BJ (cell line): ENCODE measurements at regions not wholly inside any gene's neighbourhood (a gene's known extent, or its start where the extent isn't known, plus 50 kb on each side); places are given as distances from the start of the nearest gene placed in this dataset.

Experiments
- CTCF ChIA-PET: fragments of 350-600 bp; formaldehyde crosslinking; extraction: SDS; loops from one replicate; lab custom pipeline; 2021; ENCODE audit warnings: antibody characterized with exemption, inconsistent platforms; lab: Yijun Ruan, JAX
- POLR2A ChIA-PET: fragments of 300-600 bp; sonication (Branson Sonifier 250); formaldehyde crosslinking; extraction: SDS; loops from one replicate; lab custom pipeline; 2021; ENCODE audit warnings: antibody characterized with exemption; lab: Charles Lee
- DNase-seq: peaks from one replicate; pipeline ENCODE4 v3.0.0-alpha.2; 2011; ENCODE audit warnings: low read depth
- H3K27me3 ChIP-seq: 2 replicates; pipeline ENCODE4 v1.6.0; 2011; ENCODE audit warnings: low read length; ENCODE audit not compliant: control insufficient read depth, insufficient read depth
- H3K36me3 ChIP-seq: 2 replicates; pipeline ENCODE4 v1.5.1; 2011; ENCODE audit warnings: low read length; ENCODE audit not compliant: control insufficient read depth, insufficient read depth
- H3K4me3 ChIP-seq: 2 replicates; pipeline ENCODE4 v1.5.1; 2011; ENCODE audit warnings: low read depth, mild to moderate bottlenecking, control low read depth, low read length
- TF ChIP-seq, protein P1 (sequence below): IDR thresholded peaks from 2 replicates; pipeline ENCODE4 v1.5.1; 2011; ENCODE audit warnings: low read depth, mild to moderate bottlenecking, control low read depth, inconsistent platforms, low read length, moderate library complexity; ENCODE audit not compliant: insufficient read depth

DNA sequence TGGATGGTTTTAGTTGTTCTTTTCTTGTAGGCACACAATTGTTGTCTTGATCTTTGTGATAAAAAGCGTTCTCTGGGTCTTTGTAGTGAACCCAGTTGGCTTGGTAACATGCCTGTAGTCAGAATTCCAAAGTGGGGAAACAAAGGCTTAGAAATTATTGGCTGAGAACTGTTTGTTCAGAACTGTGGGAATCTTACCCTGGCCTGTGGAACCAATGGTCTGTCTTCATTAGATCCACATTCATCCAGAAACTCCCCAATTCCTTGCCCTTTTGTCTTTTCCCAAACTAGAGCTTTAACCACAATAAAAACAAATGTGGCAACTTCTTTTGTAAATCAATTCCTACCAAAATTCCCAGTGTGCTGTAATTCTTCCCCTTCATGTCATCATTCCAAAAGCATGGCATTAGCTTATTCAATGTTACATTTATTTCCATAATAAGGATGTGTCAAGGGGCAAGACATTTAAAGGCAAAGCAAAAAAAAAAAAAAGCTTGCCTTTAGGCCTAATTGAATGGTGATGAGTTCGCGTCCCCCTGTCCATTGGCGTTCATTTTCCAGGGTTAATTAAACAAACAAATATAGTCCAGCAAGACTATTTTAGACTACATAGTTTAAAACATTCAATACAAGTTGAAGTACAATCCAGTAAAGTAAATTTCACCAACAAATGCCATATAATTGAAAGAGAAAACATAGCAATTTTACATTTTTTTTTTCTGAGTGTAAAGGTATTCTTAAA is 249.8 kb upstream of the ZNF608 start:
- Histone ChIP-seq H3K27me3 (no peaks in the 10 kb centered on the region), H3K36me3 (no peaks in the 10 kb centered on the region), H3K4me3 (no peak overlapping the region)
- no peak for DNase-seq
- POLR2A ChIA-PET, result interaction anchor here (0.5 kb wide), 1 partner anchor 416 kb away, joined by 7 read pairs; no protein-coding TSS in a partner anchor
- TF ChIP-seq, protein P1, sequence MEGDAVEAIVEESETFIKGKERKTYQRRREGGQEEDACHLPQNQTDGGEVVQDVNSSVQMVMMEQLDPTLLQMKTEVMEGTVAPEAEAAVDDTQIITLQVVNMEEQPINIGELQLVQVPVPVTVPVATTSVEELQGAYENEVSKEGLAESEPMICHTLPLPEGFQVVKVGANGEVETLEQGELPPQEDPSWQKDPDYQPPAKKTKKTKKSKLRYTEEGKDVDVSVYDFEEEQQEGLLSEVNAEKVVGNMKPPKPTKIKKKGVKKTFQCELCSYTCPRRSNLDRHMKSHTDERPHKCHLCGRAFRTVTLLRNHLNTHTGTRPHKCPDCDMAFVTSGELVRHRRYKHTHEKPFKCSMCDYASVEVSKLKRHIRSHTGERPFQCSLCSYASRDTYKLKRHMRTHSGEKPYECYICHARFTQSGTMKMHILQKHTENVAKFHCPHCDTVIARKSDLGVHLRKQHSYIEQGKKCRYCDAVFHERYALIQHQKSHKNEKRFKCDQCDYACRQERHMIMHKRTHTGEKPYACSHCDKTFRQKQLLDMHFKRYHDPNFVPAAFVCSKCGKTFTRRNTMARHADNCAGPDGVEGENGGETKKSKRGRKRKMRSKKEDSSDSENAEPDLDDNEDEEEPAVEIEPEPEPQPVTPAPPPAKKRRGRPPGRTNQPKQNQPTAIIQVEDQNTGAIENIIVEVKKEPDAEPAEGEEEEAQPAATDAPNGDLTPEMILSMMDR, result no peak
- CTCF ChIA-PET, result interaction anchor here (0.7 kb wide), 1 partner anchor 1615 kb away, joined by 3 read pairs; no protein-coding TSS in a partner anchor

DNA sequence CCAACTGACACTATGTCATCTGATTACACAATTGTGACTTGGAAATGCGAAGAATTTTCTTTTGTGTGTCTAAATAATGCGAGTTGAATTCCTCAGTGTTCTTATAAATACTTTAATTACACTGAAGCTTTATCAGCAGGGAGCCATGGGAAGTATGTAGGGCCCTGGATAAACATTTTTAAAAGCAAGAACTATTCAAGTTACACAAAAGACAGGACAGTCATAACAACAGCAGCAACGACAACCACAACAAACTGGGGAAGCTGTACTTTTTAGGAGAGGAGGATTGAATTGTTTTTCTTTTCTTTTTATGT is 250.3 kb upstream of the ZNF608 start:
- ChIA-PET CTCF (interaction anchor here (0.7 kb wide), 1 partner anchor 1615 kb away, joined by 3 read pairs; no protein-coding TSS in a partner anchor), POLR2A (interaction anchor here (0.5 to 0.6 kb wide), 2 partner anchors 415 to 1898 kb away, joined by 4 to 7 read pairs; no protein-coding TSS in a partner anchor)
- TF ChIP-seq, protein P1, result no peak
- Histone ChIP-seq H3K36me3 (no peaks in the 10 kb centered on the region), H3K4me3 (no peak overlapping the region), H3K27me3 (no peaks in the 10 kb centered on the region)
- no peak for DNase-seq

DNA sequence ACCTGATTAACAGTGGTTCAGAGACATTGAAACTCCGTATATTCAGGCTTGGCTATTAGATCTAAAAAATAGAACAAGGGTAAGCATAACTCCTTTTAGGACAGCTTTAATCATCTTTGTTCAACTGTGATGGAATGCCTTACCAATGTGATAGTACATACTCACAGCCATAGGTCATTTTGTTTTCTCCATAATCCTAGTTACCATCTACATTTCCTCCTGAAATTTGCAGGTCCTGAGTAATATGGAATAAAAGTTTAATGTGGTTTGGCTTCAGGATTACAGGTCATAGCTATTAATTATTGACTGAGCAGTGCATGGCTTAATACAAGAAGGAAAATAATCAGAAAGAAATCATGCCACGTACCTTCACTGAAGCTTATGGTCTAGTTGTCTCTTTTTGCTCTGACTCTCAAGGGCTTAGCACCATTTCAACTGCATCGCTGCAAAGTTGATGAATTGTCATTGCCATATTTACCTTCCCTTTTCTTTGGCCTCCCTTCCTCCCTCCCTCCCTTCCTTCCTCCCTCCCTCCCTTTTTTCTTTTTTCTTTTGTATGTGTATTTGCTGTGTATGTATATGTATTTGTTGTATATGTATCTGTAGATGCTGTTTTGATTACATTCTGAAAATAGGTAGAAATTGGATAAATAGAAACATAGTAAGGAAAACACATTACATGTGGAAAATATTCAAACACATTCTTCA is 250.9 kb upstream of the ZNF608 start:
- DNase-seq, result no peak
- Histone ChIP-seq H3K4me3 (no peak overlapping the region), H3K27me3 (no peaks in the 10 kb centered on the region), H3K36me3 (no peaks in the 10 kb centered on the region)
- POLR2A ChIA-PET, result interaction anchor here (0.6 kb wide), 1 partner anchor 1898 kb away, joined by 4 read pairs; no protein-coding TSS in a partner anchor
- TF ChIP-seq, protein P1, result no peak
- CTCF ChIA-PET, result interaction anchor here (0.7 kb wide), 1 partner anchor 1616 kb away, joined by 3 read pairs; no protein-coding TSS in a partner anchor

DNA sequence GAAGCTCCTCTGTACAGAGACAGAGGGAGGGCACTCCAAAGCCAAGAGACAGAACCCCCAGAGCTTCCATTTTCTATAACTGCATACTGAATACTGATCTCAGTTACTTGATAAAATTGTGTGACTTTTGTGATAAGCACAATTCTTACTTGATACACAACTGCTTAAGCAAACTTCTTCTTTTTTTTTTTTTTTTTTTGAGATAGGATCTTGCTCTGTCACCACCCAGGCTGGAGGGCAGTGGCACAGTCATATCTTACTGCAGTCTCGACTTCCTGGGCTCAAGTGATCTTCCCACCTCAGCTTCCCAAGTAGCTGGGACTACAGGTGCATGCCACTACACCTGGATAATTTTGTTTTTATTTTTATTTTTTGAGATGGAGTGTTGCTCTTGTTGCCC is 252.1 kb upstream of the ZNF608 start:
- H3K36me3 ChIP-seq, result no peaks in the 10 kb centered on the region
- ChIA-PET POLR2A (no interaction called here), CTCF (no interaction called here)
- no peak overlapping the region for H3K4me3 ChIP-seq
- DNase-seq, result no peak
- TF ChIP-seq, protein P1, result no peak
- no peaks in the 10 kb centered on the region for H3K27me3 ChIP-seq
